HuH-7.5 (cell line): ENCODE measurements at regions not wholly inside any gene's neighbourhood (a gene's known extent, or its start where the extent isn't known, plus 50 kb on each side); places are given as distances from the start of the nearest gene placed in this dataset.
A peak's percentile ranks its signal among the peaks of the same experiment; 100 is the strongest.
"Not testable (repeated sequence)": the region's sequence is repeated elsewhere in the genome, so short reads cannot be mapped to it uniquely, and the experiment has no call there.

Experiments
- DNase-seq: peaks from one replicate; pipeline ENCODE4 v3.0.0; 2011; ENCODE audit warnings: low spot score

DNA sequence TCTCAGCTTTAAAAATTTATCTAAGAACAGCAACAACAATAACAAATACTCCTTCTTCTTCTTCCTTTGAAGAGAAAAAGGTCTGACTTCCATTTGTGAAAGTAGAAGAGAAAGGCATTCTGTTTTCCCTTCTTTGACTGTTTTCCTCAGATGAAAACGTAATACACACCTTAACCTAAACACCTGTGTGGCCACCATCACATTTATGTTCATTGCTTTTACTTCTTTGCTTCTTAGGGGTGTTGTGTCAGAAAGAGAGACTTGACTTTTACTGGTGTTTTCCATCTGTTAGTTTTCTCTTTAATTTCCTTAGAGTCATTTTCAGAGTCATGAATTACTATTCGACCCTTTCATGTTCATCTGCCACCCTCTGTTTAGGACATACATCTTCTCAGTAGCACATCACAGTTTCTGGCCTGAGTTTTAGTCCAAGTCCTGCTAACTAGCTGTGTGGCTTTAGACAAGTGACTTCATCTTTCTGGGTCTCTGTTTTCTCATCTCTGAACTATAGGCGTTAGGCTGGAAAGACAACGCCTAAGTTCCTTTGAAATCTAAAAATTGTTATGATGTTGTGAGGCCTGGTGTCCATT, 283.8 kb downstream of the GATA3 start:
- no peak for DNase-seq

DNA sequence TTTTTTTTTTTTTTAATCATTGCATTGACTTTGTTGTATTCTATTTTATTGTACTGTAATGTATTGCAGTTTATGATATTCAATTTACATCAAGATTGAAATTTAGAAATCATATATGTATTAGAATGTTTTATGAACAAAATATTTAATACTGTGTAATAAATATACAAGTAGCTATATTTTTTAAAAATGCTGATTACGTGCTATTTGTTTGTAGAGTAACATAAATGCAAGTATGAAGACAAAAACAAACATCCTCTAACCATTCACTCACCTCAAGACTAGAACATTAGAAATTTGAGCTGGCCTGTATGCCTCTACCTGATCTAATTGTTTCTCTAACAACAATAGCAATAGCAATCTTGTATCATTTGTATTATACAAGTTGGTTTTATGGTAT, 290.3 kb downstream of the GATA3 start:
- DNase-seq: no peak

DNA sequence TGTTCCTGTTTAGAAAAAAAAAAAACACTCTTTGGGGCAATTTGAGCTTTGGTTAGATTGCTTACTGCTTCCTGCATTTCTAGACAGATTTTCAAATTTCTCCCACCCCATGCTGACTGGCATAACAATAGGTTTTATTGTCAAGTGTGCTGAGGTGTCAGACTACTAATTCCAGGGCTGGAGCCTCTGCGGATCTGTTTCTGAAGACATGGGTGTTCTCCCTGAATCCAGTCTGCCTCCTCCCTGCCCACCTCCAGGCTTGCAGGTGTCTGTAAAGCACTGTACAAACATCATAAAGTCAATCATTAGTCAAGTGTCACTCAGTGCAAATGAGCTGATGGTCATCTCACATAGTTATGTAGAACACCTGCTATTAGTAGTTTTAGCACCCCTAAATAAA, 292.4 kb downstream of the GATA3 start:
- no peak for DNase-seq

DNA sequence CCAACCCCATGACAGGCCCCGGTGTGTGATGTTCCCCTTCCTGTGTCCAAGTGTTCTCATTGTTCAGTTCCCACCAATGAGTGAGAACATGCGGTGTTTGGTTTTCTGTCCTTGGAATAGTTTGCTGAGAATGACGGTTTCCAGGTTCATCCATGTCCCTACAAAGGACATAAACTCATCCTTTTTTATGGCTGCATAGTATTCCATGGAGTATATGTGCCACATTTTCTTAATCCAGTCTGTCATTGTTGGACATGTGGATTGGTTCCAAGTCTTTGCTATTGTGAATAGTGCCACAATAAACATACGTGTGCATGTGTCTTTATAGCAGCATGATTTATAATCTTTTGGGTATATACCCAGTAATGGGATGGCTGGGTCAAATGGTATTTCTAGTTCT, 293.1 kb downstream of the GATA3 start:
- not testable (repeated sequence) for DNase-seq

DNA sequence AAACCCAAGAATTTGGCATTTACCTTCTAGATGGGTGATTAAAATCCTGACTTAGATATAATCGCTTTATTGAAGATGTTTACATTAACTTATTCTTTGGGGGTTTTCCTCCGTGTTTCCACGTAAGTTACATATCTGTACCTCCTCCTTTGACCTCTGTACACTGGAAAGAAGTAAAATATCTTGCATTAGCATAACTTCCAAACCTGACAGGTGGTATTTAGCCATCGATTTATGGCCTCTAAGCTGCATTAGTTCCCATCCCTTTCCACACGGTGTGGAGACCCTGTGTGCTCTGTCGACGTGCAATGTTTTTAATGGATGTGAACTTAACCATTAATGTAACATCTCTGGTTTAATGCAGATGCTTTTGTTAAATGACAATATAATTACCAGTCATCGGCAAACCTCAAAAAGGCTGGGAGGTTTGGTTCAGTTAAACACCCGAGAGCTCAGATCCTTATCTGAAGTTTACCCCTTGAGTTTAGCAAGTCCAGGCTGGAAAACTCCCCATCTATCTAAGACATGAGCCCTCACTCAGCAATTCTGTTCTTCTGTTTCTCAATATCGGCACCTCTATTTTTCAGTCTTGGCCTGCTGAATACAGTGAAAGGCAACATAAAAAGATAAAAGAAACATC, 295.2 kb downstream of the GATA3 start:
- no peak for DNase-seq

DNA sequence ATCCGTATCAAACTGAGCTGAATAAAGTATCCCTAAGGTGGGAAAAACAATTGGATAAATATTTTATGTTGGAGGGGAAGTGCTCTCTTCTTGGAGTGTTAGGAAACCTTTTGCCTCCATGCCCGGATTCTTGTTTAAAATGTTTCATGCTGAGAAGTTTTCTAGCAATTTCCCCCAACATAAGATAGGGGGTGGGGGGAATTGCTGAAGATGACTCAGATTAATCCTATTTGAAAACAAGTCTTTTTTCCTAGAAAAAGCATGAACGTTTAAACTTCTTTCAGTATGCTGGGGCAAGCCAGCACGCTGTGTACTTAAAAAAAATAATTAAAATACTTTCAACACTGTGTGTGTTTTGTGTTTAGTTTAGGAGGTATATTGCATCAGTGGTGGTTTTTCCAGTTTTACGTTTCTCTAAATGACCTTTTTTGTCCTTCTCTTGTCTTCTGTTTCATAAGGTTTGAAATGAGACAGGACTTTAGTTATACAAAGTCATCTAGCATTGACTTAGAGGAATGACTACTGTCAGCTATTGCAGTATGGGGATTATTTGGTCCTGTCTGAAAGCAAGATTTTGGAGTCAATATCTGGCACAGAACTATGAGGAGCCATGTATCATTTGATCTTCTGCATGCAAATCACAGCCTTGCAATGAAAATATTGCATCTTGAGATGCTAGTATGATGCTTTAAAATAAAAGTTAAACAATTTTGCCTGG, 295.9 kb downstream of the GATA3 start:
- no peak for DNase-seq

DNA sequence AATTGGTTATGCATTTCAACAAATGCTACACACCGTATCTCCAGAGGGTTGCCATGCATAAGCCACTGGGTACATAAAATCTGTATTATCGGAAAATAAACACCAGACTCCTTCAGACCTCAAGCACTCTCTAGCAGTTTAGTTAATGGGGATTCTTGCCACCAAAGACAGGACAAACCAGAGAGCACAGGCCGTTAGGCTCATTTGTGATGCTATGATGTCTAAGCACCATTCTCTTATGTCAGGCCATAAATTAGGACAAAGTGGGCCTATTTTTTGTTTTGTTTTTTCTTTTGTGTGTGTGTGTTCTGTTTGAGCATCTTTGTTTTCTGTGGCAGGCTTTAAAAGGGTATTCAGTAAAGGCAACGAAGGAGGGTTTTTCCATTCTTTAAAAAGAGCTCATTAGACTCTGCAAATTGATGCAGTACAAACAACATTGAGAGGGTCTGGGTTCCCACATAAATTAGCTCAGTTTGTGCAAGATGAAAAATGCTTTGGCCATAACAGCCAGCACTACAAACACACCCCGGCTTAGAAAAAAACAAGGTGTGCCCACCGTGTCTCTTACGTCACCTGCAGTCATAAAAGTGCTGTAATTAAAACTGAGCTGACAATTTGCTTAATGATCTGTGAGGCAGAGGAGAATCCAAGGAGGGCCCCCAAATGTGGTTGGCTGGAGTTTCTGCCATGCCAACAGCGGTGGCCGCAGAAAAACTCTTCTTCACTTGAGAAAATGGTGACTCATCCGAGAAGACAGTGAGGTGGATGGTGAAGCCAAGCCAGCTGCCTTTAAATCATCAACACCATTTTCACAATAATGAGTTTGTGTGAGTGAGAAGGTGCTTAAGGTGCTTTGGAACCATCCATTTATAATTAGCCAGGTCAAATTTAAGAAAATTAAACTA, 297.9 kb downstream of the GATA3 start:
- no peak for DNase-seq

DNA sequence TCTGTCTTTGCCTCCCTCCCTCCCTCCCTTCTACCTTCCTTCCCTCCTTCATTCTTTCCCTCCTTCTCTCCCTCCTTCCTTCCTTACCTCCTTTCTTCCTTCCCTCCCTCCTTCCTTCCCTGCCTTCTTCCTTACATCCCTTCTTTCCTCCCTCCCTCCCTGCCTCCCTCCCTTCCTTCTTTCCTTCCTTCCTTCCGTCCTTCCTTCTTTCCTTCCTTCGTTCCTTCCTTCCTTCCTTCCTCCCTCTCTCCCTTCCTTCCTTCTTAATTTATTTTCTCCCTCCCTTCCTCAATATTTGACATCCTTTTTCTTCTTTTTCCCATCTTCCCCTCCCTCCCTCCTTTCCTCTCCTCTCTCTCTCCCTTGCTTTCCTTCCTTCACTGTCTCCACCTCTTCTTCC, 301.8 kb downstream of the GATA3 start:
- no peak for DNase-seq

DNA sequence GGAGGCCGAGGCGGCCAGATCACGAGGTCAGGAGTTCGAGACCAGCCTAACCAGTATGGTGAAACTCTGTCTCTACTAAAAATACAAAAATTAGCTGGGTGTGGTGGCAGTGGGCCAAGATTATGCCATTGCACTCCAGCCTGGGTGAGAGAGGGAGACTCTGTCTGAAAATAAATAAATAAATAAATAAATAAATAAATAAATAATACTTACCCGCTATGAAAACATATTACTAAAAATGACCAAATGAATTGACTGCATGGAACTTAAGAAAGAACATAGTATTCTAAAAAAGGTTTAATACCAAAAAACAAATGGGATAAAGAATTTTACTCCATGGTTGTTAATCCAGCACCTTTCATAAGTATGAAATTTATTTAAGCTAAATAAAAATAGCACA, 305.0 kb downstream of the GATA3 start:
- no peak for DNase-seq

DNA sequence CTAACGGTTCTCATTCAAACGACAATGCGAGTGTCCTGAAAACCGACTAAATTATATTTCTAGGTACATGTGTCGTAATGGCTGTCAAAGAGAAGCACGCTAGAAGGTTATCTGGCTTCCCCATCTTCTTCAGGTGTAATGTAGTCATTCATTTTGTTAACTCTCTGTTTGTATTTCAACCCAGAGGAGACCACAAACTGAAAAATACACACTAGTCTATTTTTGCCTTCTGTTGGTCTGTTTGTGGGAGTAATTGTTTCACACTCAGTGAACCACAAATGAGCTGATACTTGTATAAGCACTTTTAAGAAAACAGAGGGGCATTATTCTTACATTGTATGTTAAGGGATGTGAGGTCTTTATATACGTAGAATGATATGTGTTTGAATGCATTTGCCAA, 305.9 kb downstream of the GATA3 start:
- DNase-seq: no peak

DNA sequence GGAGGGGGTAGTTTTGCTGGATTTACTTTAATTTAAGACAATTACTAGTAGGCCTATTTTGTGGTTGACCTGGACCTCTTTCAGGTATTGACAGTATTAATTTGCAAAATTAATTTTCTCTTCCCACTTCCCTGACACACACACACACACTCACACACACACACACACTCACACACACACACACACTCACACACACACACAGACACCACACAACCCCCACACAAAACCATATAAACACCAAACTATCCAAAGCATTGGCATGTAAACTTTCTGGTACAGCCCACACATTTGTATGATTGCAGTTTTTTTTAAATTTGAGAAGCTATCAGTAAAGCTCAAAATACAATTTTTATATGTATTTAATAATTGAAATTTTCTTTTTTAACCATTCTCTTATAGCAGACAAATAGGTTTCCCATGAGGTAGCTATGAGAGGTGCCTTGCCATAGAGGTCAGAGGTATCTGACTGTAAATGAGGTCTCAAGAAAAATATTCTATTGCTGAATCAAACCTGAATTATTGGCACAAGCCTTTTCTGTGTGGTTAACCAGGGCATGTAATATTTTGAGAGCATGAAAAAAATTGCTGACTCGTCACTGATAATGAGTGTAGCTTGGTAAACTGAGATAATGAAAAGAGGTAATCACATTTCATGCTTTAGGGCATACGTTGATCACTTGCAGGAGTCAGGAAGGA, 306.5 kb downstream of the GATA3 start:
- DNase-seq: no peak

DNA sequence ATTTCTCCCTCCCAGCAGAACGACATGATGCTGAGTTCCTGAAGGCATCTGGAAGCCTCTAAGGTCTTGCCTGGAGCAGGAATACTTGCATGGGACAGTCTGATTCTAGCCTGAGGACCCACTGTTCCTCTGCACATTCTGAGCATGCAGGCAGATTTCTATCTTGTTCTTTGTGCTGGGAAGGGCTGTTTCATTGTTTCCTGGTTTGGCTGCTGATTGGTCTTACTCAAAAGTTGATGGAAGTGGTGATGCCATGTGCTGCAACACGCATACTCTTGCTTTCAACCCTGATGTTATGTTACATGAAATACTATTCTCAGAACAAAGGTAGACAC, 307.0 kb downstream of the GATA3 start:
- no peak for DNase-seq

DNA sequence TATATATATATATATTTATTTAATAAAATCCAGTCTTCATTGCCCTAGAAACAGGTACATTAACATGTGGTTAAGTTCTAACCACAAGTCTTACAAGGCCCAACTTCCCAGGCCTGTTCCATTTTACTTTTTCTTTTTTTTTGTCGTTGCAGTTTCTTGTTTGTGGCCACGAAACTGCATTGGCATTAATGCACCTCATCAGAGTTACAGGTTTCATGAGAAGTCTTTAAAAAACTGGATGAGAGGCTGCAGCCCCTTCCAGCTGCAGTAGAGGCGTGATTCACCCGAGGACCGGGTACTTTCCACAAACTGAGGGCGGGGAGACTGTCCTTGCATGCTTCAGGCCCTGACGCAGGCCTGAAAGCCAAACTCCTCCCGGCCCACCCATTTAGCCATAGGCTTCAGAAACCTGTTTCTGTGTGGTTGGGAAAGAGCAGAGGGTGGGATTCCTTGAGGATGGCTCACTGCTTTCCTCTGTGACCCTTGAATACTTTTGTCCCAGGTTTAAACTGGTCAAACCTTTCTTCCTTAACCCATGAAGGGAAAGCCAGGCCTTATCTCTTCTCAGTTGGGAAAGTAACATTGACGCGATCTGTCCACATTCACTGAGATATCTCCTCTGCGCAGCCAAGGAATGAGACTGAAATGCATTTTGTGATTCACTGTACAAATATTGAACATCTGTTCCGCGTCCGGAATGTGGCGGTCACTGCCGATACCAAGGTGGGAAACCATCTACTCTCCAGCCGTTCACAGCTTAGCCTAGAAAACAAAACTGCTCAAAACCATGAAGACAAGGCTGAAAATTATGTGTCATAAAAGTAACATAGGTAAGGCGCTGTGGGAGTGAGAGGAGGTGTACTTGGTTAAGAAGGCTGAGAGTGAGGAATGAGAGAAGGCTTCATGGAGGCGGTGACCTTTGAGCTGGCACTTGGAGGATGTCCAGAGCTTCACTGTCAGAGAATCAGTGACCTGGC, 311.7 kb downstream of the GATA3 start:
- DNase-seq: peak; percentile 16

DNA sequence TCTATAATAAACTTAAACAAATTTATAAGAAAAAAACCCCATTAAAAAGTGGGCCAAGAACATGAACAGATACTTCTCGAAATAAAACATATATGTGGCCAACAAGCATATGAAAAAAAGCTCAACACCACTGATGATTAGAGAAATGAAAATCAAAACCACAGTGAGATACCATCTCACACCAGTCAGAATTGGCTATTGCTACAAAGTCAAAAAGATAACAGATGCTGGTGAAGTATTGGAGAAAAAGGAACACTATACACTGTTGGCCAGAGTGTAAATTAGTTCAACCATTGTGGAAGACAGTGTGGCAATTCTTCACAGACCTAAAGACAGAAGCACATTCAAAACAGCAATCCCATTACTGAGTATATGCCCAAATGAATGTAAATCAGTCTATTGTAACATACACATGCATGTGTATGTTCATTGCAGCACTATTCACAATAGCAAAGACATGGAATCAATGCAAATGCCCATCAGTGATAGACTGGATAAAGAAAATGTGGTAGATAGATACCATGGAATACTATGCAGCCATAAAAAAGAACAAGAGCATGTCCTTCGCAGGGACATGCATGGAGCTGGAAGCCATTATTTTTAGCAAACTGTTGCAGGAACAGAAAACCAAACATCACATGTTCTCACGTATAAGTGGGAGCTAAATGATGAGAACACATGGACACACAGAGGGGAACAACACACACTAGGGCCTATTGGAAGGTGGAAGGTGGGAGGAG, 313.4 kb downstream of the GATA3 start:
- not testable (repeated sequence) for DNase-seq

DNA sequence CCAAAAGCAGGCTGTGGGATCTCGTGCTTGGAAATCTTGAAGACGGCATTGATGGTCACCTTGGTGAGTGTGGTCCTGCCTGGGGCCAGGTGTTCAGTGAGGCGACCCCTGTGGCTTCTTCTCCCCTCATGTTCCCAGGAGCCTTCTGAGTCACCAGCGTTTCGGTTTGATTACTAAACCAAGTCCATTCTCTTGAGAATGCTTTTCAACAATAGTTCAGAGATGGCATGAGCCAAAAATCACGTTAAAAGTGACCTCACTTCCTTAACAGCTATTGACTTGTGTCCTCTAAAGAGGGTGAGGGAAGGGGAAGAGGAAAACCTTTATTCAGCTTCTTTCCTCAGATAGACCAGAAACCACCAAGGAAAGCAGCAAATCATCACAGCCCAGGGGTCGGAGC, 315.2 kb downstream of the GATA3 start:
- DNase-seq: no peak

DNA sequence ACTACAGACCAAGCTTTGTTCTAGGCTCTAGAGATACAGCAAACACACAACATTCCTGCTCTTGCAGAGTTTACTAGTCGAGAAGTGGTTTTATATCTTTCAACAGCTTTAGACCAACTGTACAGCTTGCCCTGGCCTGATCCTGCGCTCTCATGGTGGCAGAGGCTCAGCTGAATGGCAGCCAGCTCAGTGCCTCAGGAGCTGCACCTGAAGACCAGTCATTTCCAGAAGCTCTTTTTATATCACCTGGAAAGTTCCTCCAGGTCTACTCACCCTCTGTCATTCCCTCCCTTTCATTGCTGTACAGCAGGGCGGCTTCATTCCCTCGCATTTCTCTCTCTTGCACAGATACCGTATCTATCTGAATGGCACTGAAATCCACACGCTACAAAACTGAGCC, 319.8 kb downstream of the GATA3 start:
- DNase-seq: no peak

DNA sequence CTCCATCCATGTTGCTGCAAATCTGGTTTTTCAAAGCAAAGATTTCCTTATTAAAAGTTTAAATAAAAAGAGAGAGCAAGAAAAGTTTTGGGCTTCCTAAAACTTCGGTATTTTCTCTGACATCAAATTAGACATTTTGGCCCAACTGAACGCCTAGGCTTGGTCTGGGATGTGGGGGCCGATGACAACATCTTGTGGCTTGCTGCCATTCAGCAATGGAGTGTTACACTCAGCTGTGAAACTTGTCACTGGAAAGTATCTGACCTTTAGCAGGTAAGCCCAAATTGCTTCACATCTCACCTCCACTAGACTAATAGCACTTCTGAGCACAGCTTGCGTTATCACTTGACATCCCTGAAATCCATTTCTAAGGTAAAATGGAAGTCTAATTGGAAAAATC, 320.6 kb downstream of the GATA3 start:
- no peak for DNase-seq

DNA sequence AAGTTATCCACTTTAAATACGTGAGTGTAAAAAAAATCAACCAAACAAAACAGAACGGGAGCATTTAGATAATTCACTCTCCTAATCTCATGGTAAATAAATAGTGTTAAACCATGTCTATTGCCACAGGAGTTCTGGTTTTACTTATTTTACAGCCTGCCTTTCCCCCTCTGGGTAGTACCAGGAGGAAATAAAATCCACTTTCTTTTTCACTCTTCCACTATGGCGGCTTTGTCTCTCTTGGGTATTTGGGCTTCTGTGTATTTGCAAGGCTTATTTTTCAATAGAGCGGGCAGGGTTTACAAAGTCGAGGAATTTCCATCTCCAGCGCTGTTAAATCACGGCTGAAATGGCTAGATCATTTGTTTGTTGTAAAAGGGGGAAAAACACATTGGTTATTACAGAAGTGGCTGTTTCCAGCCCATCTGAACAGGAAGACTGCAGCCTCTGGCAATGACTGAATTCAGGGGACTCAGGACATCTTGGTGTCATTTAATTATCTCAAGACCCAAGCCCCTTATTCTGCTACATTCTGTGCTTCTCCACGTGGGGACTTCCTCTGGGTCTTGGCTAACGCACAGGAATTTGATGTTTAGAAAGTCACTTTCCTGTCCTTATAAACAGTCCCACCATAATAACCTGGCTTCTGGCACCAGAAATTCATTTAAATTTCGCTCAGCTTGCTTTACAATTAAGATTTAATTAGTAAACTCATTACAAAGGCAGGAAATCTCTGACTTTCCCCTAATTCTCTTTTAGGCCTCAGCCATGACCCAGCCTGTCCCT, 323.9 kb downstream of the GATA3 start:
- DNase-seq: no peak
